Left hindlimb (tissue), 1 donor: ENCODE measurements at regions not wholly inside any gene's neighbourhood (a gene's known extent, or its start where the extent isn't known, plus 50 kb on each side); places are given as distances from the start of the nearest gene placed in this dataset.
"Not testable (repeated sequence)": the region's sequence is repeated elsewhere in the genome, so short reads cannot be mapped to it uniquely, and the experiment has no call there.

Experiments used
- DNase-seq: peaks from one replicate; pipeline ENCODE4 v3.0.0-alpha.2; 2018

DNA sequence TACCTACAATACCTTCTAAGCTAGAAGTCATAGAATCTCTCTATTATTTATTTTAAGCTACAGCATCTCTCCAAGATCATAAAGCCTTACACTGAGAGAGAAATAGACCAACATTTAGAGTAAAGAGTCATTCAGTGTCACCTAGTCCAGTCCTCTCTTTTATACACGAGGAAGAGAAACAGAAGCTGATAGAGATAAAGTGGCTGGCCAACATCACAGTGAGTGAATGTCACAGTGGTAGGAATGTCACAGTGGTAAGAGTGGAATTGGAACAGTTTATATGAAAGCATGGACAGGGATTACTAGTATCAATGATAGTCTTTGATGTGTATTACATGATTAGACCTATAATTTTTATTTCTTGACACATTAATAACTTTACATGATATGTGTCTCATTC lies 307.8 kb upstream of the NBPF12 start:
- not testable (repeated sequence) for DNase-seq

DNA sequence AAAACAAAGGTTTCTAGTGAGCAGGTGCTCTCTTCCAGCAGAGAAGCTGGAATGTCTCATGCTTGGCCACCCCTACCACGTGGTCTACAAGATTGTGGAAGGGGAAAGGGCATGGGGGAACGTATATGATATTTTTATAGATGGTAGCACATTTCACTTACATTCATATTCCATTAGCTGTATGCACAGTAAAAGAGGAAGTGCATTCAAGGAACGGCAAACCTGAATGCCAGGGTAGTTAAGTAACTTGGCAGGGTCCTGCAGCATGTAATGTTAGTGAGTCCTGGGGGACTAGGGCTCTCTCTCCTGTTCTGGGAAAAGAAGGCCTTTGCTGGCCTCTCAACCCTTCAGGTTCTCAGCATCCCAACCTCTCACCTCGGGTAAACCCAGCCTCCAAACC lies 319.5 kb upstream of the NBPF12 start:
- DNase-seq, result not testable (repeated sequence)

DNA sequence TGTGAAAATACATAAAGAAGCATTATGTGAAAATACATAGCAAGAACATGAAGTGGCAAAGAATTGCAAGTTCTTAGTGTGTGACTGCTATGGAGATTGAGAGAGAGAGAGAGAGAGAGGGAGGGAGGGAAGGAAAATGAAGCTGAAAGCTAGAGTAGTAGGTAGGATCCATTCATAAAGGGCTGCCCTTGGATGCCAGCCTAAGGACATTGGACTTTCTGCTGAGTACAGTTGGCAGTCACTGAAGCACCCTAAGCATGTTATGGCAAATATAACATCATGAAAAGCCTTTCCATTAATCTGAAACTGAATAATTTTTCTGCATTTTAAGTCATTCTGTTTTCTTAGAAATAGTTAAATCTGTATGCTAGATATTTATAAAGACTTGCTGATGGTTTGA lies 333.4 kb upstream of the NBPF12 start:
- not testable (repeated sequence) for DNase-seq

DNA sequence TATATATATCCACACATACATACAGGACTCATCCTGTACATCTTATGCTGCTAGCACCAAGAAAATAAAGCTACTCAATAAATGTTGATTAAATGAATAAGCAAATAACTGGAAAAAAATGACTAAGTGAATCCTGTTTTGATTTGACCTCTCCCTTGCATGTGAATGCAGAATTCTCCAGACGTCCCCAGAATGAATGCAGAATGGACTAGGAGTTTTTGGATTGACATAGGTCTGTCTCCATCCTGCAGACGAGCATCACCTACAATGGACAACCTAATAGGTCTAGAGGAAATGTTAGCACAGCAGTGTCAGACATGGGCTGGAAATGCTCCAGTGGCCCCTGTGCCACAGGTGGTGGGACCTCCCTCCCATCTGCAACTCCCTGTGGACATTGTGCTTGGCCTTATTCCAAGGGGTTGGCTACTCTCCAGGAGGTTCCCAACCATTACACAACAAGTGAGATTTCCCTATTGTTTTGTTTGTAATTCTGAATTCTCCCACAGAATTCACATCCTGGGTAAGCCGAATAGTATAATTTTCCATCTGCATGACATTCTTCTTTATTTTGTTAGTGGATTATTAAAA lies 337.3 kb upstream of the NBPF12 start:
- not testable (repeated sequence) for DNase-seq

DNA sequence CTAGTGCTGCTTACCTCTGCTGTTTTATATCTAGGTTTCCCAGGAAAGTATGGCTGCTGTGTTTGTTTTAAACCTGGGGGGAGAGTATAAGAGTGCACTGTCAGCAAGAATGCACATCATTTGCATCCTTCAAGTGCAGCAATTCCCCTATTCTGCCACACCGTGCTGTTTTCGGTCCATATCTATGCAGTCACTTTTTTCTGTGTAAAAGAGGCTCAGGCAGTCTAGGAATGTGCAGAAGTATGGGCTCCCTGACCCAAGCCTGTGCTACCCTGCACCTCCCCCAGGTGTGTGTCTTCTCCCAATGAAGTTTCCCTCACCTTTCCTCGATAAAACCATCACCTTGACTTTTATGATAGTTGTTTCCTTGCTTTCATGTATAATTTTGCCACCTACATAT lies 338.2 kb upstream of the NBPF12 start:
- not testable (repeated sequence) for DNase-seq

DNA sequence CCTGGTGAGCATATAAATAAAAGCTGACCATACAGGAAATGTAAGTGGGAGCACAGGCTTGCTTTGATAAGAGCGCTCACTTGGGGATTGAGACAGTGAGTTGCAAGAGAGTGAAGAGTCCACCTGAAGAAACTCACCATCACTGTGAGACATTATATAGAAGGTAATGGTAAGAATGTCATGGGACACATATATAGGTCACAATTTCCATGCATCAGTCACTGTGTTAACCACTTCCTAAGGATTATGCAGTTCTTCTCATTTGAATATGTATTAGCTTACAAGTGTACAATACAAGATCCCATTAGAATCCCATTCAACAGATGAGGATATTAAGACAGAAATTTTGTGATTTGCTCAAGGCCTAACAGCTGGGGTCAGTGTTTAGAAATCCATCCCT lies 352.4 kb upstream of the NOTCH2NLA start:
- not testable (repeated sequence) for DNase-seq

DNA sequence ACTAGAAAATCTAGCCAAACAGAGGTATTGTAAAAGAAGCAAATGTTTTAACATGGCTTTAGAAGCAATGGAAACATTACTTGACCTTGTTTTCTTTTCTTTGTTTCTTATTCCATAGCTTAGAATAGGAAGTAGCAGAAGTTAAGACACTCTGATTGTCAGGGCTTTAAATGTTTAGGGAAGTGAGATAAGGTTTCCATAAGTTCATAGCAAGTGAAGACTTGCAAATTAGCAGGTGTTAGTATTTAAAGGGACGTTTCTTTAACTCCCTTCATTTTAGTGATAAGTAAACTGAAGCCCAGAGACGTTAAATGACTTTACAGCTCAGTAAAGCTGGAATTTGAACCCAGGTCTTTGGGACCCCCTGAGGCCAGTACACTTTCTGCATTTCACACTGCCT lies 338.7 kb upstream of the NOTCH2NLA start:
- DNase-seq, result not testable (repeated sequence)

DNA sequence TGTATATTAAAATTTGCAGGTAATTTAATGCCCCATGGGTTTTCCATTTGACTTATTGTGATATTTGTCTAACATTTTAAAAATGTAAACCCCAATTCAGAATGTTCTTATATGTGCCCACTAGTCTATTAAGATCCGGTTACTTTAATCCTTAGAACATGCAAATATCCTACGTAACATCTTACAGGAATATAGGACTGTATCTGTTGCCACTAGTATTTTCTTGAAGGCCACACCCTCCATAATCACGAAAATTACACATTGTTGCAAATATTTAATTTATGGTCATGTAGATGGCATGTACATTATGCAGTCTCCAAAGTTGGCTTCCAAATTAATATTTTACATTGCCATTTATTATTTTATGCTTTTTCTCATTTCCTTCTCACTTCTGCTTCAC lies 329.2 kb upstream of the NOTCH2NLA start:
- DNase-seq, result not testable (repeated sequence)

DNA sequence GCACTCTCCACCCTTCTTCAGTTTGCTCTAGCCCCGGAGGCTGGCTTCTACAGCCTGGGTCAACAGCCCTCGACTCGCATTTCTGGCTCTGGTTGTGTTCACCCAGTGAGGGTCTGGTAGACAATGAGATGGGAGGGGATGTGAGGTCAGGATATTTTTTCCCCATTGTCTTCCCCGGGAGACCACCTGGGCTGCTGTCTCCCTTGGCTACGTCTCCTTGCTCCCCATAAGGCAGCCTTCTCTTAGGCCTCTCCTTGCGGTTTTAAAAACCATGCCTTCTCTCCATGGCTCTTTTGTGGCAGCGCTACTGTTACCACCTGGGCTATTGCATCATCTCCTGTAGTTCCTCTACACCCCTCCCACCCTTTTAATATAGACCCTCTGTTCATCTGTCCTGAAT lies 327.6 kb upstream of the NOTCH2NLA start:
- DNase-seq, result not testable (repeated sequence)

DNA sequence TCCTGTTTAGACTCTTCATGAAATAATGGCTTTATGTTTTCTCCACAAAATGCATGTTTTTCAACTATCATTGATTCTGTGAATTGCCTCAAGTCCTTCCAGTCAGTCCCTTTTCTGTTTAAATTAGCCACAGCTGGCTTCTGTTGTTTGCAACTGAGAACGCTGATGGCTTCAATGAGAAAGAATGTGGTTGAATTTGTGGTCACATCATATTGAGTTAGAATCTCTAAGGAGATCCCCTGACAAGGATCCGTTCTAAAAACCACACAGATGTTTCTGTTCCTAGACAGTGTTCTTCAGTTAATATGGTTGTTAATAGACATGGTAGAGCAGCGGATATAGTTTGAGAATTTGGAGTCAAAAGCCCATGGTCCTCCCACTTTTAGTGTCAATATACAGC lies 323.6 kb upstream of the NOTCH2NLA start:
- DNase-seq, result not testable (repeated sequence)

DNA sequence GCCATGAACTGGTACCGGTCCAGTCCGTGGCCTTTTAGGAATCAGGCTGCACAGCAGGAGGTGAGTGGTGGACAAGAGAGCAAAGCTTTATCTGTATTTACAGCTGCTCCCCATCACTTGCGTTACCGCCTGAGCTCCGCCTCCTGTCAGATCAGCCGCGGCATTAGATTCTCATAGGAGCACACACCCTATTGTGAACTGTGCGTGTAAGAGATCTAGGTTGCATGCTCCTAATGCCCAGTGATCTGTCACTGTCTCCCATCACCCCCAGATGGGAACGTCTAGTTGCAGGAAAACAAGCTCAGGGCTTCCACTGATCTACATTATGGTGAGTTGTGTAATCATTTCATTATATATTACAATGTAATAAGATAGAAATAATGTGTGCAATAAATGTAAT lies 319.9 kb upstream of the NOTCH2NLA start:
- DNase-seq, result not testable (repeated sequence)

DNA sequence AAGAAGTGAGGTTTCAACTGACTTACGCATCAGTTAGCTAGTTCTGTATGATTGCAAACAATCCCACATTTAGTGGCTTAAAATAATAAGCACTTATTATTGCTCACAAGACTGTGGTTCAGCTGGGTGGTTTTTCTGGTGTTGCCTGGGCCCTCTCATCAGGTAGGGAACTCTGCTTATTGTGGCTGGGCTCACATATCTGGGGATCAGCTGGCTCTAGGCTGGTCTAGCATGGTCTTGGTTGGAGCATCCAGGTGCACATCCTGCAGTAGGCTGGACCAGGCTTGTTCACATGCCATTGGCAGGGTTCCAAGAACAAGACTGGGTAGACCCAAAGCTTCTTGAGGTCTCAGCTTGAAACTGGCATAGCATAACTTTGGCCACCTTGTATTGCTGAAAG lies 317.4 kb upstream of the NOTCH2NLA start:
- DNase-seq, result not testable (repeated sequence)

DNA sequence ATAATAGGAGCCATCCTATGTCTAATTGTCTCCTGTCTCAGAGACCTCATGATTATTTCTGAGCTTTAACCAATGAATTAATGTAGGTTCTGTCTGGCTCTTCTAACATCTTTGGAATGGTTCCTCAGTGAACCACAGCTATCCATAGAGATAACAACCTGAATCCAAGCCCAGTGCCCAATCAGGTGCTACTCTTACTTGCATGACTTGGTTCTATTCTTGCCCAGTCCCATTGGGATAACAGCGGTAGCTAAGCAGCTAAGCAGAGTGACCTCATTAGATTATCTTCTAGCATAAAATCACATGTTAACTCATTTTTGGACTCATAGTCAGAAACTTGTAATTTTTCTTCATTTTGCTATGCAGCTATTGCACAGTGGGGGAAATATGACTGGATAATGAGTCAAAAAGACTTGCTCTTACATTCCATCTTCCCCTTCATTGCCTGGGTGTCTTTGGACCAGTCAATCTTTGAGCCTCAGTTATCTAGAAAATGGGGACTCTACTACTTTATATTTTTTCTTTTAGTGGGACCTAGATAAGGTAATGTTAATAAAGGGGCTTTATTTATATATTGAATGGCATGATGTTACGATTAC lies 309.1 kb upstream of the NOTCH2NLA start:
- DNase-seq, result not testable (repeated sequence)

DNA sequence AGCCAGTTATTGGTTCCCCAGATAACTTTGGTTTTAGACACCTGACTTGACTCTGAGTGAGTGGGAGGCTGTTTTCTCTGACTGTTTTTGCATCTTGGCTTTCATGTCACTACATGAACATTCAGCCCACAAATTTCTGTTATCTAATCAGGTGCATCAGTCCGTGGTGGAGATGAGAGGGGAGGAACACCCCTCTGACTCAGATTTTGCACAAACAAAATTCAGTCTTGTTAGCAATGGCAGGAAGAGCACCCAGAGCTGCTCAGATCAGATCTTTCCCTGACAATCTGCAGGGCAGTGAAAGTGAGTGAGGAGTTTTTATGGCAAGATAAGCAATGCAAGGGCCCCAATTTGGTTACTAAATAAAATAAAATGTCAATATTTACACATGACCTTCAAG lies 307.2 kb upstream of the NOTCH2NLA start:
- DNase-seq, result not testable (repeated sequence)

DNA sequence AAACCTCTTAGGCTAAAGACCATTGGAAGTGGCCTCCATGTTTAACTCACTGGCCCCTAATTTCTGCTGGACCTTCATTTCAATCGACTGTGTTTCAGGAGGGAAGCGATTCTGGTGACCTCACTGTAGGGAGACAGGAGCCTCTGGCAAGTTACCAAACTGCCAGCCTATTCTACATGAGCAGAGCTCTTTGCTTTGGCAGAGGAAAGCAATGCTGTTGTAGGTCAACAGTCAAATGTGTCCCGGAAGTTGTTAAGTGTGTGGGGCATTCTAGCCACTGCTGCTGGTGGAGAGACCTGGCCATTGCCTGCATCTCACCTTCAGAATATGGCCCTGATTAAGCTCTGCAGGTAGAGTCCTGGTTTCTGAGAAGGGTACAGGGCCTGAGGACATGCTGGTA lies 306.8 kb upstream of the NOTCH2NLA start:
- DNase-seq, result not testable (repeated sequence)

DNA sequence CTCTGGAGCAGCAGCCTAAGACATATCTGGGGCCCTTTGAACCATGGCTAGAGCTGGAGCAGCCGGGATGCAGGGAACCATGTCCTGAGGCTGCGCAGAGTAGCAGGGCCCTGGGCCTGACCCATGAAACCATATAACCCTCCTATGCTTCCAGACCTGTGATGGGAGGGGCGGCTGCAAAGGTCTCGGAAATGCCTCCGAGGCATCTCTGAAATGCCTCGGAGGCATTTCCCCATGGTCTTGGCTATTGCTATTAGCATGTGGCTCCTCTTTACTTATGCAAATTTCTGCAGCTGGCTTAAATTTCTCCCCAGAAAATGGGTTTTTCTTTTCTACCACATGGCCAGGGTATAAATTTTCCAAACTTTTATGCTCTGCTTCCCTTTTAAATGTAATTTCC lies 302.1 kb upstream of the NOTCH2NLA start:
- DNase-seq, result not testable (repeated sequence)

DNA sequence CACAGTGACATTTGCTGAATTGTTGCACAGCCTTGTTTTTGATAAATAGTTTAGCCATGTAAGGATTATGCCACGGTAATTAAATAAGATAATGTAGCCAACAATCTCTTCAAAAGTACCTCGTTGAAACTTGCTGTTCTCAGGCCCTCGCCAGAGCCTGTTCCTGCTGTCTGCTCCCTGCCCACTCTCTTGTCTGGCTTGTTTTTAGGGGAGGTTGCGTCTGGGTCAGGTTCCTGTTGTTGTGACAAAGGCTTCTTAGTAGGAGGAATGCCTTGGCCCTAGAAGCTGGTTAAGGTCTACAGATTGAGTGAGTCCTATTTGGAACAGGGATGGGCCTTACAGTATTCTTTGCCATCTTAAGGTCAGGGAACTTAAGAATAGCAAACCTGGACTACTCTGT lies 294.0 kb upstream of the NOTCH2NLA start:
- DNase-seq, result not testable (repeated sequence)

DNA sequence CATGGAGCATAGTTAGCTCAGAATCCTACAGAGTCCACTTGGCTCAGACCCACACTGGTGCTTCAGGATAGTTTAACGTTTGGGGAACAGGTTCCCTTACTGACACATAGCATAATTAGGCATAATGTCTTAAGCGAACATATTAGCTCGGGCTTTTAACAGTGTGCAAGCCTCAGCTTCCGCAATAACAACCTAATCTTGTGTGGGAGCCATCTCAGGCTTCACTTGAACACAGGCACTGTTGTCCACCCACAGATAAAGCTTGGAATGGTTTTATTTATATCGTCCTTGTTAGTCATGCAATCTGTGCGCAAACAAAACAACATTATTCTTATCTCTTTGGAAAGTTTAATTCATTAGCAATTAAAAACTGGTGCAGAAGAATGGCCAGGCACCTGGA lies 293.5 kb upstream of the NOTCH2NLA start:
- not testable (repeated sequence) for DNase-seq

DNA sequence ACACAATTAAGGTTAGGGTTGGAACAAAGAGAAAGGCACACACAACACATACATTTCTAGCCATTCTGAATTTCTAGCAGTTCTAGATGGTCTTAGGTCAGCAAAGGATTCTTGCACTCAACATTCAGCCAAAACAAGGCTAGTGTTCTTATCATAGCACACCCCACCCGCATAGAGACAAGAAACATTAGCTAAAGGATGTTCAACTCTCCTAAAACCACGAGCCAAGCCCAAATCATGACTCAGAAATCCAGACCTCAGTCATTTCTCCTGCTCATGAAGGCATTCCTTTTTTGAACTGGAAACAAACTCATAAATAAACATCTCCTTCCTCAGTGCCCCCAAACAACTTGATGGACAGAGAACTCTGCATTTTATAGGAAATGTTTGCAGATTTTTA lies 293.0 kb upstream of the NOTCH2NLA start:
- not testable (repeated sequence) for DNase-seq

DNA sequence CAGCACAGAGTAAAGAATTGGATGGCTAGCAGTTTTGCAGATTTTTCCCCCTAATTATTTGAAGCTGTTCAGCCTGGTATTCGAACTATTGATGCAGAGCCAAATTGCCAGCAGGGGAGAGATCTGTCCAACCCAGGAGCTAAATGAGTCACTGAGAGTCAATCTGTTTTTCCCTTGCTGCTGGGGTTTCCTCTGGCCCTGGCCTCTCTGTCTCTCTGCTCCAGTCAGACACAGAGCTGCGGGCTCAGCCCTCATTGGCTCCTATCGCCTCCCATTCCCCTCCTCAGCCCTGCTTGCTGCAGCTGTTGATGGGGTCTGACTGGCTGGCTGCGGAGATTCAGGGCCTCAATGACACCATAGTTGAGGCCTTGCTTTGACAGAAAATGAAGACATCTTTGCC lies 284.9 kb upstream of the NOTCH2NLA start:
- not testable (repeated sequence) for DNase-seq

DNA sequence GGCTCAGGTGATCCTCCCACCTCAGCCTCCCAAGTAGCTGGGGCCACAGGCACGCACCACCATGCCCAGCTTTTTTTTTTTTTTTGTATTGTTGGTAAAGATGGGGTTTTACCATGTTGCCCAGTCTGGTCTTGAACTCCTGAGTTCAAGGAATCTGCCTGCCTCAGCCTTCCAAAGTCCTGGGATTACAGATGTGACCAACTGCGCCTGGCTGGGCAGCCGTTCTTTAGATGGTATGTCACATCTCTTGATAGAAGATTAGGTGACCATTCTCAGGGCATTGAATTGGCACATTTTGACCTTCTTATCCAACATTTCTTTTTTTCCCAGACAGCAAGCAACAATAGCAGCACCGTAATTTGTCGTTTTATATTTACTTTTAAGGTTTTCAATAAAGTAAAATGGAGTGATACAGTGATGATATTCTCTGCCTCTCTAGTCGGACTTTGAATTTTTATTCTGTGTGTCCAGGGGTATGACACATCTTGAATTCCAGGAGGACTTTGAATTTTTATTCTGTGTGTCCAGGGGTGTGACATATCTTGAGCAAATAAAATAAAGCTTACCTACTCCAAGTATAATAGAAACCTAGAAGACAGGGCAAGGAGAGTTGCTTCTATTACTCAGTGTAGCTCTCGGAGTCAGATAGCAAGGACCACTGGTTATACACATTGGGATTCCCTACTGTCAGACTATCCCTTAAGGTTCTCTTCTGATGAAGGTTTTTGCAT lies 282.4 kb upstream of the NOTCH2NLA start:
- not testable (repeated sequence) for DNase-seq

DNA sequence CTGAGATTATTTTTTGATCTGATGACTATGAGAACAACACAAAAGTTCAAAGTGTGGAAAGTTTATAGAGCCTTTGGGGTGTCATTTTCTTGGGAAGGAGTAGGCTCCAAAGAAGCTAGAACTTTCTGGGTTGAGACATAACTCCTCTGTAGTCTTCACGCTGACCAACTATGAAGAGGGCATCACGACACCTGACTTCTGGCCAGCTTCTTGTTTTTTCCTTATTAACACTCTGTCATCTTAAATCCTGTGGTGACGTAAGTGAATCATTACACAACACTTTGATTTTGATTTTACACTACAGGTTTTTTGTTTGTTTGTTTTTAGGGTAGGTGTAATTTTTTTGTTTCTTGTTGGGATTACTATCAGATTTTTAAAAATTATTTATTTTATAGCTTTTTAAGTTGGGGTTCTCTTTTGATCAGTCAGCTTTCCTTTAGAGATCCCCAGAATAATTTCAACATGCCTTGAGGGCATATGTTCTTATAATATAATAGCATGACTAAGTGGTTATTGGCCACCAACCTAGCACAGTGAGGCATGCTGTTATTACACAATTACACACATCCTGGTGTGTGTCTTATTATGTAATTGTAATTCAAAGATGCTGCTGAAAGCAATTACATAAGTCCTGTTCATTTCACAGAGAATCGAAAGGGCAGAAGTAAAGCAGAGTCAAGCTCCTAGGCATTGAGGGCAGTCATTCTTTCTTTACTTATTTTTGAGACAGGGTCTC lies 281.6 kb upstream of the NOTCH2NLA start:
- DNase-seq, result not testable (repeated sequence)

DNA sequence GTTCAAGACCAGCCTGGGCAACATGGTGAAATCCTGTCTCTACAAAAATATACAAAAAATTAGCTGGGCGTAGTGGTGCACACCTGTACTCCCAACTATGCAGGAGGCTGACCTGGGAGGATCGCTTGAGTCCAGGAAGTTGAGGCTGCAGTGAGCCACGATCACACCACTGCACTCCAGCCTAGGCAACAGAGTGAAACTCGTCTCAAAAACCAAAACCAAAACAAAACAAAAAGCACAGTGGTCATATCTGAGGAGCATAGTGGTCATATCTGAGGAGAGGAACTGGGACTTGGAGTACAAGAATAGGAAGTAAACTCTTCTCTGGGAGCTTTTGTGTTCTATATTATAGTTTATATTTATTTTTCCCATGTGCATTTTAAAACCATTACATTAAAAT lies 275.3 kb upstream of the NOTCH2NLA start:
- not testable (repeated sequence) for DNase-seq
